ENCODE measurements at regions not wholly inside any gene's neighbourhood (a gene's known extent, or its start where the extent isn't known, plus 50 kb on each side); places are given as distances from the start of the nearest gene placed in this dataset.
"Not testable (repeated sequence)": the region's sequence is repeated elsewhere in the genome, so short reads cannot be mapped to it uniquely, and the experiment has no call there.

GRCh38 chr14:105919458-105920150 is 393.2 kb downstream of the TMEM121 start:
- DNase-seq (ENCODE audit: low read depth) = no peak

- not testable (repeated sequence) for DNase-seq (ENCODE audit: low read depth)
Measured at GRCh38 chr14:105920151-105920700, 393.8 kb downstream of the TMEM121 start.

DNA sequence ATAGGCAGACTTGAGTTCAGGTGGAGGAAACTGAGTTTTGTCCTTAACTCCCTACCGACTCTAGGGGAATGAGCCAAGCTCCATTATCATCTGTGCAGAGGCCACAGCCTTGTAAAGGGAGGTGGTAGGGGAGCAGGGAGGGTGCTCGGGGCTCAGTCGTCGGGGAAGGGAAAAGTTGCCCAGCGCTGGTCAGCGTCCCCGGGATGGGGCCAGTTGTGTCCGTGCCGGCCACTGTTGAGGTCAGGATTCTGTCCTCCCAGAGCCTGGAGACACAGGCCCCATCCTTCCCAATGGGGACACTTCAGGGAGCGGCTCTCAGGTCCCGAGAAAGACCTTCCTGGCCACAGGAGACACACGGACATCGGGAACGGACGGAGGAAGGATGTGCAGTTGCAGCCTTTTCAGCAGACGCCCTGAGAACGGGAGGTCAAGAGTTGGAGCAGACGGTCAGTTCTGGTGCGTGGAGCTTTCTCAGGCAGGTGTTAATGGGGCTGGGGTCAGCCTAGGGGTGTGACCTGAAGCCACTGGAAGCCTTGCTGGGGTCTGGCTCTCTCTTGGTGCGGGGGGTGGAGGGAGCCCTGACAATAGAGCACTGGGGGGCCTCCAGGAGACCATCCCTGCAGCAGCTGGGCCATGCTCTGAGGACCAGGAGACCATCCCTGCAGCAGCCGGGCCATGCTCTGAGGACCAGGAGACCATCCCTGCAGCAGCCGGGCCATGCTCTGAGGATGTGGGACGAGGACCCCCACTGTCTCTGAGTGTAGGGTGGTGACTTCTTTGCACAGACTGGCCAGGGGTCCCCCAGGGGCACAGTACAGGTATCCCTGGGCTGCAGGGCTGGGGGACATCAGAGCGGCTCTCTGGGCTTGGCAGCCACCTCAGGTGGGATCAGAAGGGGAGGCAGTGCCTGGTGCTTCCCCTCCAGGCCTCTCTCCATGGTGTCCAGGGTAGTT is 394.7 kb downstream of the TMEM121 start:
- not testable (repeated sequence) for DNase-seq (ENCODE audit: low read depth)

- not testable (repeated sequence) for DNase-seq (ENCODE audit: low read depth)
Measured at GRCh38 chr14:105921781-105922180, 395.4 kb downstream of the TMEM121 start.

- not testable (repeated sequence) for DNase-seq (ENCODE audit: low read depth)
Measured at GRCh38 chr14:105923520-105924191, 397.3 kb downstream of the TMEM121 start.

DNA sequence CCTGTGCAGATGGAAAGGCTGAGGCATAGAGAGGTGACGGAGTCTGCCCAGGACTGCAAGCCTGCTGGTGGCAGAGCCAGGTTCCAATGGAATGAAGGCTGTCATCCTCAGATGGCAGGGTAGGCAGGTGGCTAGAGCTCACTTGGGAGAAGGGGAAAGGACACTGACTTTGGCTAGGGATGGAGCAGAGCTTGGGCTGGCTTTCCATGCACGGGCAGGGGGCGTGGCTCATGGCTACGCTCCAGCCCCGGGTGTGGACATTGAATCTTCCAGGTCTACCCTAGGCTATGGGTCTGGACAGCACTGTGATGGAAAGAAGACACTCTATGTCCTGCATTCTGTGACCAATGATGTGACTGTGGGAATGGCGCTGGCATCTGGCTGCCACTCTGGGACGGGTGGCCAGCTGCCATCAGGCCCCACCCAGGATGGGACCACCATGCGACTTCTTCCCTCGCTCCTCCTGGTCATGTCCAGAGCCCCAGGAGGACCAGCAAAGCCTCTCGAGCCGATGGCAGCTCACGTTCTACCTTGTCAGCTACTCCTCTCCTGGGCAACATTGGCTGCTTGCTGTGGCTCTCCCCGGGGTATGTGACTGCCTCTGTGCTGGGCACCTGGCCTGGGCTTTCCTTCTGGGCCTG is 398.7 kb downstream of the TMEM121 start:
- no peak for DNase-seq (ENCODE audit: low read depth)

- DNase-seq (ENCODE audit: low read depth) = no peak
Measured at GRCh38 chr14:105925615-105926372, 399.4 kb downstream of the TMEM121 start.

DNA sequence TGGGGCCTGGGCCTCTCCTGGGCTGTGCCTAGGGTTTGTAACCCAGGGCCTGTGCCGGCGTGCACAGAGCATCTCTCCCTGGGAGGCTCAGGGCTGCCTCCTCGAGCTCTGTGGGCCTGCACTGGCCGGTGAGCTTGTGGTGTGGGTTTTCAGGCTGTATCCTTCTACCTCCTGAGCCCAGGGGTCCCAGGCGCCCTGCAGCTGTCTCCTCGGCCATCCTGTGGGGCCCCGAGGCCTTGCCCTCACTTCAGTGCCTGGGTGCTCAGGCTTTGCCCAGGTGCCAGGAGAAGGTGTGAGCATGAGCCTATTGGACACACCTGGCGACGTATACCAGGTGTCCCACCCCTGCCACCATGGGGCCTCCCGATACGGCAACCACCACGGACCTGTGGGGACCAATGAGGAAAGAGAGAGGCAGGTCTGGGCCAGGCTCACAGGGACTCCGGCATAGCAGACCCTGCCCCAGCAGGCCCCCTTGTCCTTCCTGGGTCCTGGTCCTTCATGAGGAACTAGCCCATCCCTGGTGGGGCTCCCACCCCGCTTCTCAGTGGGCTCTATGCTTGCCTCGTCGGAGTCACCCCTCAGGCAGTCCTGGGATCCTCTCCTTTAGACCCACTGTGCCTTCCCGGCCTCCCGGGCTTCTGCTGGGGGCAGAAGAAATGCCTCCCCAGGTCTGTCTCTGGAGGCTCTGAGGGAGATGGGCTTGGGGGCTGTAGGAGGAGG is 400.2 kb downstream of the TMEM121 start:
- no peak for DNase-seq (ENCODE audit: low read depth)

DNA sequence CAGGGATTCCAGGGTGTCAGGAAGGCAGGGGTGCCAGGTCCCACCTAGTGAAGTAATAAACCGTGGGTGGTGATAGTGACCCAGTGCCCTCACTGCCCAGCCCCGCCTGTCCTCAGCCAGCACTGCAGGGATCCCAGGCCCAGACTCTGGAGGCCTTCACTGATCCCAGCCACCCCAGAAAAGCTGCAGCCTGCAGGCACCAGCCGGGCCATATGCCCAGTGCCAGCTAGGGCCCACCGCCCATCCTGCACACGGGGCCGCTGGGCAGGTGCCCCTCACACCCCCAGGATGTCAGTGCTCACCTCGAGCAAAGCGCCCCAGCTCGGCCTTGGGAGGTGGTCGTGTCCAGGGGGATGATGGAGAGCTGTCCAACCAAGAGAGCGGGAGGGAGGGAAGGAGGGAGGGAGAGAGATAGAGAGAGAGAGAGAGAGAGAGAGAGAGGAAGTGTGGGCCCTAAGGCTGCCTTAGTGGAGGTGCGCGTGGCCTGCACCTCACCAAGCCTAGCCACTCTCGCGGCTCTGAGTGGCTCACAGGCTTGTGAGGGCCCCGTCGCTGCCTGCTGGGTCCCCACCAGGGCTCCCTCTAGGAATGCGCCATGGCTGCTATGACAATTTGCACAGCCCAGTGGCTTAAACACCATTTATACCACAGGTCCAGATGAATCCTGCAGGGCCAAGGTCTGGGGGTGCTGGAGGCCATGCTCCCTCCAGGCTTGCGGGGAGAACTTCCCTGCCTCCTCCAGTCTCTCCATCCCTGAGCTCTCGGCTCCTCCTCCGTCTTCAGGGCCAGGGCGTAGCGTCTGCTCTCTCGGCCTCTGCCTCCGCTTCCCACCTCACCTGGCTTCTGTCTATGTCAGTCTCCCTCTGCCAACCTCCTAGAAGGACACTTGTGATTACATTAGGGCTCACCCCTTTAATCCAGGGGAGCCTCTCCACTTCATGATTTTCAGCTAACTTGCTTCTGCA is 401.0 kb downstream of the TMEM121 start:
- no peak for DNase-seq (ENCODE audit: low read depth)

GRCh38 chr14:105928171-105929111 is 402.1 kb downstream of the TMEM121 start:
- not testable (repeated sequence) for DNase-seq (ENCODE audit: low read depth)

DNA sequence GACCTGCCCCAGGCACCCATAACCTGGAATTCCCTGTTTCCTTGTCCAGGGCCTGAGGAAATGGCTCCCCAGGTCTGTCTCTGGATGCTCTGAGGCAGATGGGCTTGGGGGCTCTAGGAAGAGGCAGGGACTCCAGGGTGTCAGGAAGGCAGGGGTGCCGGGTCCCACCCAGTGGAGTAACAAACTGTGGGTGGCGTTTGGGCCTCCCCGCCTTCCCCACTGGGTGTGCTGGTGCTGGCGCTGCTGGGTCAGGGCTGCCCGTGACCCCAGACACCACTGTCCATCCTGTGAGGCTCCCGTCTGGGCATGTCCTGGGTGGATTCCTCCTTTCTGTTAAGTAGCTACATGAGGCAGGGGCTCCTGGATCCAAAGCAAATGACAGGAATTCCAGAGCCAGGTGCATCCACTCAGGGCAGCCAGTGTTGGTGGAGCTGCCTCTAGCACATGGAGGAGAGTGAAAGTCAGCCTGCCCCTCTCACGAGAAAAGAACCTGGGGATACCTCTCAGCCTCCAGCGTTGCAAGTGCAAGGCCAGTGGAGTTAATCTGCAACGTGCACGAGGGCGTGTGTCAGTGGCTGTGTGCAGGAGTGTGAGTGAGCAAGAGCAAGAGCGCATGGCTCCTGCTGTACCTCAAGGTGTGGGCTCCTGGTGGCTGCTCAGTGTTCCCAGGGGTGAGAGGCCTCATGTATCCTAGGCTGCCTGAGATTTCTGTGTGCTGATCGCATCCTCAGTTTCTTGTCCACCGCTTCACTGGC is 403.1 kb downstream of the TMEM121 start:
- DNase-seq (ENCODE audit: low read depth) = no peak

GRCh38 chr14:105930572-105930971 is 404.2 kb downstream of the TMEM121 start:
- no peak for DNase-seq (ENCODE audit: low read depth)

- DNase-seq (ENCODE audit: low read depth) = no peak
Measured at GRCh38 chr14:105931808-105932483, 405.6 kb downstream of the TMEM121 start.

DNA sequence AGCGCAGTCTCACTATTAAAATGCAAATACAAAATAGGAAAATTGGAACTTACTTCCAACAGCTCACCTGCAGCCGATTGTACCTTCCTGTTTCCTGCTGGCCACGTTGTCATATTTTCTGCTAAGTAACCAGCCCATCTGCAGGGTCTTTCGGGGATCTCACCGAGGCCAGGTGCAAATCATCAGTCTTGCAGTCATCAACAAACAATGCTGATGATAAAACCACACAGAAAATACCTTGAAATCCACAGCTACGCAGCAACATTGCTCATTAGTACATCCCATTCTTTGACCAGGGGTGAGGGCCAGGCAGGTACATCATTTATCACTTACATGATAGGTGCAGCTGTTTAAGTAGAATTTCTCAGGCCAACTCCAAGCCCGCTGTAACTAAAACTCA is 406.9 kb downstream of the TMEM121 start:
- DNase-seq (ENCODE audit: low read depth) = no peak

DNA sequence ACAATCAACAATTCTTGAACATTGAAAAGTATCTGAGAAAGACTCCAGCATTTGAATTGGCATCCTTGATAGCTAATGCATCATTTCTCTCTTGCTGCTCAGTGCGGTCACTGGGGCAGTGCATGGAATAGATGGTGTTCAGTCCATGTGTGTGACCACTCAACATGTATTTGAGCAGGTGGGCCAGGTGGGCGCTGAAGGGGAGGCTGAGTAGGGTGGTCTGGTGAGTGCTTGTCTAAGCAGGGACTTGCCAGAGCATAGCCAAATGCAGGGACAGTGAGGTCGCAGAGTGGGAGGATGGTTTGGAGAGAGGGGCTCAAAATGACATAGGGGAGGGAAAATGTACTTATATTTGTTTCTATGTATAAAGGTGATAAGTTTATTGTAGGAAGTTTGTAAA is 409.0 kb downstream of the TMEM121 start:
- DNase-seq (ENCODE audit: low read depth) = no peak

- no peak for DNase-seq (ENCODE audit: low read depth)
Measured at GRCh38 chr14:105937253-105938054, 411.1 kb downstream of the TMEM121 start.

All from activated T-cell treated with anti-CD3 and anti-CD28 coated beads for 24 hours (primary cell).